CD4-positive, alpha-beta T cell treated with Interleukin-2 at 100 ng/mL for 4 hours (primary cell): ENCODE measurements at regions not wholly inside any gene's neighbourhood (a gene's known extent, or its start where the extent isn't known, plus 50 kb on each side); places are given as distances from the start of the nearest gene placed in this dataset.
"Not testable (repeated sequence)": the region's sequence is repeated elsewhere in the genome, so short reads cannot be mapped to it uniquely, and the experiment has no call there.

Source experiments
- DNase-seq: peaks from one replicate; pipeline ENCODE4 v3.0.0-alpha.2; 2020; ENCODE audit warnings: low spot score

DNA sequence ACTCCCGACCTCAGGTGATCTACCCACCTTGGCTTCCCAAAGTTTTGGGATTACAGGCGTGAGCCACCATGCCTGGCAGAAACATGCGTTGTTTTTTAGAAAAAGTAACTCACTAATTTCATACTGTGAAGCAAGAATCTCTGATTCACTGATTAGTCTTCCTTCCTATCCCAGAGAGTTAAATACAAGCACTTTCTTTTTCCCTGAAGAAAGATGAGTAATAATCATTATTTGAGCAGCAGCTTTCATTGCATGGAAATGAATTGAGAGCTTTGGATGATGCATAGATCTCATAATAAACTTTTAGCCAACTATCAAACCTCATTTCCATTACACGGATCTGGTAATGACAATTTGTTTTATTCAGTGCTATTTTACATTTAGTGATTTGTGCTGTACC lies 892.5 kb upstream of the EYS start:
- DNase-seq = no peak

GRCh38 chr6:66578362-66578761 lies 871.3 kb upstream of the EYS start:
- DNase-seq = no peak

DNA sequence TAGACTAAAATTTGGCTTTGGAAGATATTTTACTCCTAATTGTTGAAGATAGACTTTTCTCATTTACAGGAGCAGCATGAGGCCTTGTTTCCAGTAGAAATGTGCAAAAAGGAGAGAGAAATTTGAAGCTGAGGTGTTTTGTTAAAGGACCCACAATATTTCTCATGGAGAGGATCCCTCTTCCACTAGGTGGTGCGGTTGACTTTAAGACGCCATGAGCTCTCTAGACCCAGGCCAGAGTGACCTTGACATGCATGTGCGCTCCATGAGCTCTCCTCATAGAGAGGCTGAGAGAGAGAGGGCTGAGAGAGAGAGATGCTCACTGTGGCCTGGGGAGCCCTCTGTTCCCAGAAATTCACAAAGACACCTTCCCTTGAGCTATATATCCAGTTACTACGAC lies 861.2 kb upstream of the EYS start:
- no peak for DNase-seq

- no peak for DNase-seq
Observed at GRCh38 chr6:66561479-66561878, 854.5 kb upstream of the EYS start.

DNA sequence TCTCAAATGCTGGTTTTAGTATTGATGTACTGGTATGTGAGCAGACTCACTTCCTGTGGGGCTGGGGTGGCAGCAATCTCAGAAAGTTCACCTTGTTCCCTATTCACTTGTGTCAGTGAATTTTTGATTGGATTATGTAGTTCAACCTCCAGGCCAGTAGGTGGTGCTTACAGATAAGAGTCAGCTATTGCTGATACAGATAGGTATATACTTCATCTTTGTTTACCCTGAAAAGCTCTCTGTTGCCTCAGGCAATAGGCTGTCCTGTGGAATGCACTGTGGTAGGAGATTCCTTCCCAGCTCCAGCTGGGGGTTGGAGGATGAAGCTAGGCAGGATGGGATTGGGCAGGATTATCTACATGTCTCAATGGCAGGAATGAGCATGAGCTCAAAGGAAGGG lies 851.2 kb upstream of the EYS start:
- DNase-seq = no peak

GRCh38 chr6:66556936-66557335 lies 849.9 kb upstream of the EYS start:
- no peak for DNase-seq

- DNase-seq = no peak
Observed at GRCh38 chr6:66555082-66555481, 848.1 kb upstream of the EYS start.

GRCh38 chr6:66553441-66553840 lies 846.4 kb upstream of the EYS start:
- DNase-seq = no peak

GRCh38 chr6:66538551-66539135 lies 831.6 kb upstream of the EYS start:
- DNase-seq = no peak

DNA sequence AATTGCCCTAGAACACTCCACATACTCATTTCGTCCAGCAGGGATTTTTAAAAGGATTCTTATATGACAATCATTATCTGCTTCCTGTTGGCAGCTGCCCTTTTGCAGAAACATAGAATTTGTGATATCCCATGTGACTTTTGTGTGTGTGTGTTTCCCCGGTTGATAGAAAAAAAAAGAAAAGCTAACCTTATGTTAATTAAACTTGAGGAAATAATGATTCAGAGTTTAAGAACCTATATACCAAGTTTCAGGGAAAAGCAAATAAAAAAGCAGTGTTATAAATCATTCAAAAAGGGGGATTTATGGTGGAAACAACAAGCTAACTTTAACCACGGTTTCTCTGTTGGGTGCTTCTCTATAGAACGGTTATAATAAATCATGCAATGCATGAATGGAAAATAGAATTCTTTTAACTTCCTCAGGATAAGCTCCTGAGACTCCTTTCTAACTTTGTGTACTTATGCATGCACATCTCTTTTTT lies 826.9 kb upstream of the EYS start:
- DNase-seq = no peak

GRCh38 chr6:66526061-66526460 lies 819.0 kb upstream of the EYS start:
- no peak for DNase-seq

GRCh38 chr6:66522864-66523263 lies 815.8 kb upstream of the EYS start:
- DNase-seq = no peak

DNA sequence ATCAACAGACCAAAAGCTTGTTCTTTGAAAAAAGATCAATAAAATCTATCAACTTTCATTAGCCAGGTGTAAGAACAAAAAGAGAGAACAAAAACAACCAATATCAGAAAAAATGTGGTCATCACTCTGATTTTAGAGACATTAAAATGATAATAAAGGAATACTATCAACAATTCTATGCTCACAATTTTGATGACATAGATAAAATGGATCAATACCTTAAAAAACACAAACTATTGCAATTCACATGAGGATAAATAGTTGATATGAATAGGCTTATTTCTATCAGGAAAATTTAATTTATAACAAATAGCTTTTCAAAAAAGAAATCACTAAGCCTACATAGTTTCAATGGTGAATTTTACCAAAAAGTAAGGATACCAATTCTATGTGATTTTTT lies 809.4 kb upstream of the EYS start:
- no peak for DNase-seq

- no peak for DNase-seq
Observed at GRCh38 chr6:66508433-66508832, 801.4 kb upstream of the EYS start.

GRCh38 chr6:66499851-66500250 lies 792.8 kb upstream of the EYS start:
- DNase-seq = no peak

- no peak for DNase-seq
Observed at GRCh38 chr6:66496659-66497058, 789.6 kb upstream of the EYS start.

- not testable (repeated sequence) for DNase-seq
Observed at GRCh38 chr6:66494643-66495042, 787.6 kb upstream of the EYS start.

DNA sequence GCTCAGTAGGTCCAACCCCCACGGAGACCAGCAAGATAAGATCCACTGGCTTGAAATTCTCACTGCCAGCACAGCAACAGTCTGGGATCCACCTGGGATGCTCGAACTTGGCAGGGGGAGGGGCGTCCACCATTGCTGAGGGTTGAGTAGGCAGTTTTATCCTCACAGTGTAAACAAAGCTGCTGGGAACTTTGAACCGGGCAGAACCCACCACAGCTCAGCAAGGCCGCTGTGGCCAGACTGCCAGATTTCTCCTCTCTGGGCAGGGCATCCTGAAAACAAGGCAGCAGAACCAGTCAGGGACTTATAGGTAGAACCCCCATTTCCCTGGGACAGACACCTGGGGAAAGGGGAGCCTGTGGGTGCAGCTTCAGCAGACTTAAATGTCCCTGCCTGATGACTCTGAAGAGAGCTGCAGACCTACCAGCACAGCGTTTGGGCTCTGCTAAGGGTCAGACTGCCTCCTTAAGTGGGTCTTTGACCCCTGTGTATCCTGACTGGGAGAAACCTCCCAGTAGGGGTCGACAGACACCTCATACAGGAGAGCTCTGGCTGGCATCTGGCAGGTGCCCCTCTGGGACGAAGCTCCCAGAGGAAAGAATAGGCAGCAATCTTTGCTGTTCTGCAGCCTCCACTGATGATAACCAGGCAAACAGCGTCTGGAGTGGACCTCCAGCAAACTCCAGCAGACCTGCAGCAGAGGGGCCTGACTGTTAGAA lies 782.4 kb upstream of the EYS start:
- no peak for DNase-seq

DNA sequence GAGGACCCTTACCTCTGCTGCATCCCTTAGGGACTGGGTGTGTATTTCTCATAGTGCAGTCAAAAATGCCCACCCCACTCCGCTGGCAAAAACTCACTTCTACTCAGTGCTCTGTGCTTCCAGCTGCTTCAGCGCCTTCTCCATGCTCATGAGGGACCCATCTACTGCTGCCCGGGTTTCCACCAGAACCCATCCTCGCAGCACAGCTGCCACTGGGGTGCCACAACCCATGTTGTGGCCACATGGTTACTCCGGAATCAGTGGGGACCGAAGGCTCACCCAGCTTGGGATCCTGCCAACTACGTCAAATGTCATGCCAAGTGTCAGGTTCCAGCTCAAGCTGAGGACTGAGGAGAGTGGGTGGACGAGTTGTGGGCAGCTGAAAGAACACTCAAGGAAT lies 774.2 kb upstream of the EYS start:
- no peak for DNase-seq

DNA sequence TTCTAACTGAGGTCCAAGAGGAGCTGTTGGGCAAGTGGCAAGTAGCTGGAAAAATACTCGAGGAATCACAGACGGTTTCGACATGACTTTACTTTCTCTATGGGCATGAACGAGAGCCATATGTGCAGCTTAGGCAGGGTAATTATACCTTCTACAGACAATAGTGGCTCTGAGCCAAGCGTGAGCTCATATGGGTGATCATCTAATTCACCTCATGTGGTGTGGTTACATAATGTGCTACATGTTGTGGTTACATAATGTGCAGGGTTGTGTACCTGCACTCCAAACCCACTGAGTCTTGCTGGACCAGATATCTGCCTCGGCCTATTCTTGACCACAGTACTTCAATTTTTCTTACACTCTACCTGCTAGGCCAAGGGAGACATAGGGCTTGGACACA lies 771.7 kb upstream of the EYS start:
- no peak for DNase-seq

GRCh38 chr6:66435321-66435720 lies 728.3 kb upstream of the EYS start:
- DNase-seq = no peak

DNA sequence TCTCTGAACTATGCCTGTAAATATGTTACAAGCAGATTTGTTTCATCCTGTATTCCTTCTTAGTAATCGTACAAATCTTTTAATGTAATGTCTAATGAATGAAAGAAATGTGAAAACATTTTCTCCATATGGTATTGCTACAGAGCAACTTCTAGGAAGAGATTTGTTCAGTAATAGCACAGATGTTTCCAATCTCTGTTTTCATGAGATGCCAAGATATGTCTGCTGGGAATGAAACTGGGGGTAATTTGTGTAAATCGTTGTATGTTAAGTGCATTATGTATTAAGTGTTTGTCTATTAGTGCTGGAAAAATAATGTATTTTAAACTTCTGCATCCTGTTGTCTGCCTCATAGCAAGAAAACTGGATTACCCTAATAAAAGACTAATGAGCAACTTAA lies 722.2 kb upstream of the EYS start:
- DNase-seq = no peak

GRCh38 chr6:66423047-66423446 lies 716.0 kb upstream of the EYS start:
- DNase-seq = no peak

GRCh38 chr6:66421570-66421969 lies 714.5 kb upstream of the EYS start:
- no peak for DNase-seq
